Suprapubic skin (tissue), 3 donors: ENCODE measurements at regions not wholly inside any gene's neighbourhood (a gene's known extent, or its start where the extent isn't known, plus 50 kb on each side); places are given as distances from the start of the nearest gene placed in this dataset.

ENCODE experiments used
- CTCF ChIP-seq, 2 donors: fragments of 200-600 bp in 1 of 2; fragments of 450-650 bp in 1 of 2; sonication (generic) in 1 of 2; IDR thresholded peaks; one replicate each; pipeline ENCODE4 v1.5.1; 2016 to 2019; ENCODE audit warnings: antibody characterized with exemption in 2 of 2, mild to moderate bottlenecking in 1 of 2, moderate library complexity in 1 of 2
- EP300 ChIP-seq: sonication (generic); formaldehyde crosslinking; IDR thresholded peaks from one replicate; pipeline ENCODE4 v1.6.1; 2017; ENCODE audit warnings: antibody characterized with exemption

DNA sequence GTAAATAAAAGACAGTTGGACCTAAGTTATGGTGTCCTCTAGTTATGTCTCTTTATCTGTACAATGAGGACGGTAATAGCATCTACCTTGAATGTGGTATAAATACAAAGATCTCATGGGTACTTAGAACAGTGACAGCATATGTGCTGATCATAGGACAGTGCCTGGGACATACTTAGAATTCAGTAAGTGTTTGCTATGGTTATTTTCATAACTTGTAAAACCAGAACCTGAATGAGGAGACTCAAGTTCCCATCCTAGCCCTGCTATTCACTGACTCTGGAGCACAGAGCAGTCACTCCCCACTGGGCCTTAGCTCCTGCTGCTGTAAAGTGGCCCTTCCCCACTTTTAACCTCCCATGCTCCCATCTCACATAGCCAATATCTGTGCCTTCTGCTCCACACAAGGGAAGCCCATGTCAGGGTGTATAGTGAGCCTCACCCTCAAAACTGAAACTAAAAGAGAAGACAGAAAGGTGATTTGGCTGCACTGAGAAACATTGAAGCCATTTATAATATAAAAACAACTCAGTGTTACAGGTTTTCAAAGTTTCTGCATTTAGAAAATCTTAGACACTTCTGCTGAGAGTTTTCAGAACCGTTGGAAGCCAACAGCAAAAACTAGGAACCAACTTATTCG, 225.4 kb upstream of the UBE2E2 start:
- TF ChIP-seq EP300 = no peak
- TF ChIP-seq CTCF (IDR thresholded peaks at IDR 0.05) = no peak
